GM18499 (cell line): ENCODE measurements at regions not wholly inside any gene's neighbourhood (a gene's known extent, or its start where the extent isn't known, plus 50 kb on each side); places are given as distances from the start of the nearest gene placed in this dataset.

ENCODE experiments used
- ATAC-seq: cut with Tn5 transposase; IDR thresholded peaks from one replicate; pipeline ENCODE4 v1.9.1; 2021; ENCODE audit warnings: moderate number of reproducible peaks; ENCODE audit not compliant: insufficient read depth, unreplicated experiment

- ATAC-seq: no peak
These were observed 142.2 kb upstream of the KCNG1 start for GRCh38 chr20:51165131-51165530.

GRCh38 chr20:51164731-51165130 is 141.8 kb upstream of the KCNG1 start:
- ATAC-seq: no peak

GRCh38 chr20:51163996-51164600 is 141.2 kb upstream of the KCNG1 start:
- ATAC-seq: no peak

- no peak for ATAC-seq
These were observed 139.1 kb upstream of the KCNG1 start for GRCh38 chr20:51162015-51162414.

GRCh38 chr20:51160821-51161220 is 137.9 kb upstream of the KCNG1 start:
- ATAC-seq: no peak

- ATAC-seq: no peak
These were observed 137.1 kb upstream of the KCNG1 start for GRCh38 chr20:51159981-51160380.

GRCh38 chr20:51159303-51159702 is 136.4 kb upstream of the KCNG1 start:
- no peak for ATAC-seq

GRCh38 chr20:51158226-51158625 is 135.3 kb upstream of the KCNG1 start:
- no peak for ATAC-seq

GRCh38 chr20:51156041-51156982 is 133.4 kb upstream of the KCNG1 start:
- ATAC-seq: no peak

- ATAC-seq: no peak
These were observed 132.1 kb upstream of the KCNG1 start for GRCh38 chr20:51154708-51155690.

GRCh38 chr20:51153867-51154707 is 131.2 kb upstream of the KCNG1 start:
- ATAC-seq: no peak

GRCh38 chr20:51148941-51149340 is 126.0 kb upstream of the KCNG1 start:
- ATAC-seq: no peak

- ATAC-seq: no peak
These were observed 121.6 kb upstream of the KCNG1 start for GRCh38 chr20:51144476-51144875.

- ATAC-seq: no peak
These were observed 120.7 kb upstream of the KCNG1 start for GRCh38 chr20:51143652-51144051.

- no peak for ATAC-seq
These were observed 119.5 kb upstream of the KCNG1 start for GRCh38 chr20:51142448-51142847.

- no peak for ATAC-seq
These were observed 117.8 kb upstream of the KCNG1 start for GRCh38 chr20:51140671-51141070.

- no peak for ATAC-seq
These were observed 117.0 kb upstream of the KCNG1 start for GRCh38 chr20:51139891-51140290.

GRCh38 chr20:51138576-51138975 is 115.7 kb upstream of the KCNG1 start:
- no peak for ATAC-seq

- ATAC-seq: no peak
These were observed 114.6 kb upstream of the KCNG1 start for GRCh38 chr20:51137461-51137860.
